ENCODE measurements at regions not wholly inside any gene's neighbourhood (a gene's known extent, or its start where the extent isn't known, plus 50 kb on each side); places are given as distances from the start of the nearest gene placed in this dataset.

DNA sequence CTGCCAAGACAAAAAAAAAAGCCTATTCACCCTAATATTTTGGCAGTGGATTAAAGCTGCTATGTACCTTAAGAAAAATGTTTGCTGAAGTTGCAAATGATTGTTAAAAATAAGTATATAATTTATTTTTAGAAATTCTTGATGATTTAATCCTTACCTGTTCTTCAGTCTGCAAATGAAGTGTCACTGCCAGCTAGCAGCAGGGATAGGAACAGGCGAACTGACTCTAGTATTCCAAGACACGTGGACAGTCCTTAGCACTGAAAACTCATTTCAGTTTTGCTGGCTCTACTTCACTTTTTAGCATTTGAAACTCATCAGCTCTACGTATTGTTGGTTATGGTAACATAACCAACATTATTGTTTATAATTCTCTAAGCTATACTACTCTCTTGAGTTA is 204.4 kb upstream of the ID4 start:
- TF ChIP-seq POLR2A (IDR thresholded peaks at IDR 0.05; ENCODE audit: low read depth, low read length) (no peak), JUN (IDR thresholded peaks at IDR 0.05; ENCODE audit: borderline replicate concordance, insufficient read depth, insufficient read length, low read depth) (no peak)
- TF ChIP-seq, protein P1, sequence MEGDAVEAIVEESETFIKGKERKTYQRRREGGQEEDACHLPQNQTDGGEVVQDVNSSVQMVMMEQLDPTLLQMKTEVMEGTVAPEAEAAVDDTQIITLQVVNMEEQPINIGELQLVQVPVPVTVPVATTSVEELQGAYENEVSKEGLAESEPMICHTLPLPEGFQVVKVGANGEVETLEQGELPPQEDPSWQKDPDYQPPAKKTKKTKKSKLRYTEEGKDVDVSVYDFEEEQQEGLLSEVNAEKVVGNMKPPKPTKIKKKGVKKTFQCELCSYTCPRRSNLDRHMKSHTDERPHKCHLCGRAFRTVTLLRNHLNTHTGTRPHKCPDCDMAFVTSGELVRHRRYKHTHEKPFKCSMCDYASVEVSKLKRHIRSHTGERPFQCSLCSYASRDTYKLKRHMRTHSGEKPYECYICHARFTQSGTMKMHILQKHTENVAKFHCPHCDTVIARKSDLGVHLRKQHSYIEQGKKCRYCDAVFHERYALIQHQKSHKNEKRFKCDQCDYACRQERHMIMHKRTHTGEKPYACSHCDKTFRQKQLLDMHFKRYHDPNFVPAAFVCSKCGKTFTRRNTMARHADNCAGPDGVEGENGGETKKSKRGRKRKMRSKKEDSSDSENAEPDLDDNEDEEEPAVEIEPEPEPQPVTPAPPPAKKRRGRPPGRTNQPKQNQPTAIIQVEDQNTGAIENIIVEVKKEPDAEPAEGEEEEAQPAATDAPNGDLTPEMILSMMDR (IDR thresholded peaks at IDR 0.05; ENCODE audit: extremely low read depth in 1 of 2, insufficient read depth in 1 of 2, low read depth in 1 of 2, low read length in 2 of 2), result no peak

Data from endothelial cell of umbilical vein (primary cell).